Nephron (organoid): ENCODE measurements at regions not wholly inside any gene's neighbourhood (a gene's known extent, or its start where the extent isn't known, plus 50 kb on each side); places are given as distances from the start of the nearest gene placed in this dataset.

Source experiments
- H3K27ac Mint-ChIP-seq, 3 experiments: 2 replicates each; pipeline ENCODE4 v1.8.0; 2020; ENCODE audit warnings: mixed read lengths in 3 of 3, mild to moderate bottlenecking in 2 of 3, moderate library complexity in 1 of 3
- H3K27me3 Mint-ChIP-seq: 2 replicates; pipeline ENCODE4 v1.8.0; 2021; ENCODE audit warnings: low read depth, mild to moderate bottlenecking, moderate library complexity, mixed read lengths
- H3K36me3 Mint-ChIP-seq: 2 replicates; pipeline ENCODE4 v1.8.0; 2020; ENCODE audit warnings: low read depth, mixed read lengths
- H3K4me1 Mint-ChIP-seq: 2 replicates; pipeline ENCODE4 v1.8.0; 2020; ENCODE audit warnings: mixed read lengths
- H3K4me3 Mint-ChIP-seq, 3 experiments: 2 replicates each; pipeline ENCODE4 v1.8.0; 2020; ENCODE audit warnings: mild to moderate bottlenecking in 3 of 3, mixed read lengths in 3 of 3, moderate library complexity in 2 of 3
- H3K9me3 Mint-ChIP-seq: 2 replicates; pipeline ENCODE4 v1.8.0; 2020; ENCODE audit warnings: mixed read lengths
- TF ChIP-seq, protein P1 (sequence below), 3 experiments: fragments of 200-600 bp; sonication (generic); IDR thresholded peaks; one replicate each; pipeline ENCODE4 v1.5.0; 2021; ENCODE audit warnings: antibody characterized with exemption in 3 of 3; ENCODE audit not compliant: unreplicated experiment in 3 of 3

DNA sequence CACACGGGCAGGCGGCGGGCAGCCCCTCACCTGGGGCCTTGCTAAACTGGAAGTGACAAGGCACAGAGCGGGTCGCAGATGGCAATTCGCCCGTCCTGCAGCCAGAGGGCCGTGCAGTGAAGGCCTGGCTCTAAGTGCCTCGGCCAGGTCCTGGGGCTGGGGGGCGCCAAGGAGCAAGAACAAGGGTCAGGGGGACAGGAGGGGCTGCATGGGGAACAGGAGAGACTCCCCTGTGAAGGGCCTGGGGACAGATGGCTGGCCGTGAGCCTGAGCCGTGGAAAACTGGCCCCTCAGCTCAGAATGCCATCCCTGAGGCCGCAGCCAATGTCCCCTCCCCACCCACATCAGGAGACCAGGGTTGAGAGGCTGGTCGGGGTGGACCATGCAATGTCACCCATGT is 60.0 kb downstream of the RTL6 start:
- H3K27me3 Mint-ChIP-seq: no peaks in the 10 kb centered on the region
- H3K4me3 Mint-ChIP-seq: no peak overlapping the region
- peaks cover 5% of the 10 kb centered on the region for H3K4me1 Mint-ChIP-seq
- TF ChIP-seq, protein P1, sequence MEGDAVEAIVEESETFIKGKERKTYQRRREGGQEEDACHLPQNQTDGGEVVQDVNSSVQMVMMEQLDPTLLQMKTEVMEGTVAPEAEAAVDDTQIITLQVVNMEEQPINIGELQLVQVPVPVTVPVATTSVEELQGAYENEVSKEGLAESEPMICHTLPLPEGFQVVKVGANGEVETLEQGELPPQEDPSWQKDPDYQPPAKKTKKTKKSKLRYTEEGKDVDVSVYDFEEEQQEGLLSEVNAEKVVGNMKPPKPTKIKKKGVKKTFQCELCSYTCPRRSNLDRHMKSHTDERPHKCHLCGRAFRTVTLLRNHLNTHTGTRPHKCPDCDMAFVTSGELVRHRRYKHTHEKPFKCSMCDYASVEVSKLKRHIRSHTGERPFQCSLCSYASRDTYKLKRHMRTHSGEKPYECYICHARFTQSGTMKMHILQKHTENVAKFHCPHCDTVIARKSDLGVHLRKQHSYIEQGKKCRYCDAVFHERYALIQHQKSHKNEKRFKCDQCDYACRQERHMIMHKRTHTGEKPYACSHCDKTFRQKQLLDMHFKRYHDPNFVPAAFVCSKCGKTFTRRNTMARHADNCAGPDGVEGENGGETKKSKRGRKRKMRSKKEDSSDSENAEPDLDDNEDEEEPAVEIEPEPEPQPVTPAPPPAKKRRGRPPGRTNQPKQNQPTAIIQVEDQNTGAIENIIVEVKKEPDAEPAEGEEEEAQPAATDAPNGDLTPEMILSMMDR (IDR thresholded peaks at IDR 0.05; ENCODE audit: unreplicated experiment in 3 of 3): no peak
- H3K27ac Mint-ChIP-seq: no peak overlapping the region
- H3K36me3 Mint-ChIP-seq: no peaks in the 10 kb centered on the region
- H3K9me3 Mint-ChIP-seq: no peaks in the 10 kb centered on the region

DNA sequence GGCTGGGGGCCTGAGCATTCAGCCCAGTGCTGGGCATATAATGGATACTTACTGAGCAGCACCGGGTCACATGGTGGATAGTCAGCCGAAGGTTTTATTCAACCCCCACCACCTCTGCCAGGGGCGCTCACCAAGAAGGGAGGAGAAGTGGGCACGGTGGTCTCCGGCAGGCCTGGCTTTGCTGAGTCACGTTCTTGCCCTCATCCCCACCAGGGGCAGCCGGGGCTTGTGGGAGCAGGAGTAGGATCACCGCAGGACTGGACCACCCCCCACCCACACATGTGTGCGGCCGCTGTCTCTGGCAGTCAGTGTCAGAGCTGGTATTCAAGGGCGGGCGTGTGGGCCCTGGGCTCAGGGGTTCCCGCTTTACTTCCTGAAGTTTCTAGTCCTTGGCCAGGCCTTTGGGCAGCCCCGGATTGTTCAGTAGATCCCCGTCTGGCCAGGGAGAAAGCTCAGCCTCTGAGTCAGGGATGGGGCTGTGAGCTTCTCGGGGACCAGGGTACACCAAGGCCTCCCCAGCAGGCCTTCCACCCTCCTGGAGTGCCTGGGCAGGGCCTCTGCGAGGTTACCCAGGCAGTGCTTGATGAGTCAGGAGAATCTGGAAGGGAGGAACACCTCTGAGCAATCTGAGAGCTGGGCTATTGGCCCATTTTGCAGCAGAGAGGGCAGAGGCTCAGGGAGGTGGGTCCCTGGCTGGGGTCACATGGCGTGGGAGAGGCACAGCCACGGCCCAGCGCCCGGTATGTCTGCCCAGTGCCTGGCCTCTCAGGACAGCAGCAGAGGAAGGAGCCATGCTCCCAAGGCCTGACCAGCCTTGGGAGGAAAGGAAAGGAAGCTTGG is 60.6 kb downstream of the RTL6 start:
- no peaks in the 10 kb centered on the region for H3K27me3 Mint-ChIP-seq
- no peaks in the 10 kb centered on the region for H3K36me3 Mint-ChIP-seq
- H3K4me1 Mint-ChIP-seq: no peaks in the 10 kb centered on the region
- no peak overlapping the region for H3K27ac Mint-ChIP-seq
- TF ChIP-seq, protein P1 (IDR thresholded peaks at IDR 0.05; ENCODE audit: unreplicated experiment in 3 of 3): no peak
- H3K9me3 Mint-ChIP-seq: no peaks in the 10 kb centered on the region
- no peak overlapping the region for H3K4me3 Mint-ChIP-seq

DNA sequence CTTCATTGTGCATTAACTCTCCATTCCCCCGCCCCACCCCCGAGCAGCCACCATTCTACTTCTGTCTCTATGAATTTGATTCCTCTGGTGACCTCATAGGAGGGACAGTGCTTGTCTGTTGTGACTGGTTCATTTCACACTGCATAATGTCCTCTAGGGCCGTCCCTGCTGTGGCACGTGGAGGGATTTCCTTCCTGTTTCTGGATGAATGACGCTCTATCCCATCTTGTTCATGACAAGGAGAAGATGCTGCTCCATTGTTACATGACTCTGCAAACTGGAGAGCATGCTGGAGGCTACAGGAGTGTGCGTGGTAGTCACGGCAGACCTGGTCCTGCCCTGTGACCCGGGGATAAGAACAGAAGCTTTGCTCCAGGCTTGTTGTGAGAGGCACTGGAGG is 61.3 kb downstream of the RTL6 start:
- no peaks in the 10 kb centered on the region for H3K36me3 Mint-ChIP-seq
- no peaks in the 10 kb centered on the region for H3K27me3 Mint-ChIP-seq
- no peak overlapping the region for H3K27ac Mint-ChIP-seq
- no peak overlapping the region for H3K4me3 Mint-ChIP-seq
- TF ChIP-seq, protein P1 (IDR thresholded peaks at IDR 0.05; ENCODE audit: unreplicated experiment in 3 of 3): no peak
- no peaks in the 10 kb centered on the region for H3K4me1 Mint-ChIP-seq
- H3K9me3 Mint-ChIP-seq: no peaks in the 10 kb centered on the region

DNA sequence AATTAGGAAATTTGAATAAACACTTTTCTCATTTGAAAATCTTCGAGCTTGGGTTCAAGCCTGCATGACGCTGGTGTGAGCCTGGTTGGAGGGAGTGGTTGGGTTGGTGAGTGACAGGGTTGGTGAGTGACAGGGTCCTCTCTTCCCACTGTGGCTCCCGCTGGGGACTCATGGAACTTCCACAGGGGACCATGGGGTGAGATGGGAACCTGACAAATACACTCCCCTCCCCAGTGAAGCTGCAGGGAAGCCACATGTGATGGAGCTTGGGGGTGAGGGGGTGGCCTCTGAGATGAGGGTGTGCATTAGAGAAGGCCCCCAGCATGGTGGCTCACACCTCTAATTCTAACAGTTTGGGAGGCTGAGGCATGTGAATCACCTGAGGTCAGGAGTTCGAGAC is 66.8 kb downstream of the RTL6 start:
- Mint-ChIP-seq H3K9me3 (no peaks in the 10 kb centered on the region), H3K27me3 (peaks cover 17% of the 10 kb centered on the region), H3K27ac (no peak overlapping the region), H3K4me3 (no peak overlapping the region), H3K4me1 (peaks cover 11% of the 10 kb centered on the region), H3K36me3 (no peaks in the 10 kb centered on the region)
- TF ChIP-seq, protein P1 (IDR thresholded peaks at IDR 0.05; ENCODE audit: unreplicated experiment in 3 of 3): no peak

DNA sequence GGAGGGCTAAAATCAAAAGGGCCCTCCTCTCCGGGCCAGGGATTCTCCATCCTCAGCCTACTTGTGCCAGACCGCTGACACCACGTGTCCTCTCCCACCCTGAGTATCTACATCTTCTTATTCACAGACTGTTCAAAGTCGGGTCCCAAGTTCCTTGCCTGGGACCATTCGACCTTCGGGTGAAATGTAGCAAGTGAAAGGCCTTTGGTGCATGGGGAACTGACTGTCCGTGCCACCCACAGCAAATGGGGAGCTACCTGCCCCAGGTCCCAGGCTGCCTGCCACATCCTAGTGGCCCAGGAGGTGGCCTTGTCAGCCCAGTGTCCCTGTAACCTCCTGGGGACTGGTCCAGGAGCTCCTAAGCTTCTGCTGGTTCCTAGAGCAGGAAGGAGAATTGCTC is 67.3 kb downstream of the RTL6 start:
- Mint-ChIP-seq H3K27ac (no peak overlapping the region), H3K4me3 (no peak overlapping the region), H3K27me3 (peaks cover 17% of the 10 kb centered on the region), H3K4me1 (peaks cover 11% of the 10 kb centered on the region), H3K36me3 (no peaks in the 10 kb centered on the region), H3K9me3 (no peaks in the 10 kb centered on the region)
- TF ChIP-seq, protein P1 (IDR thresholded peaks at IDR 0.05; ENCODE audit: unreplicated experiment in 3 of 3): no peak
